T47D (cell line): ENCODE measurements at regions not wholly inside any gene's neighbourhood (a gene's known extent, or its start where the extent isn't known, plus 50 kb on each side); places are given as distances from the start of the nearest gene placed in this dataset.

Source experiments
- DNase-seq, 2 experiments: peaks; one replicate each; pipeline versions ENCODE4 v3.0.0 to v3.0.0-alpha.2; 2011 to 2012; ENCODE audit warnings: low read depth in 1 of 2, low spot score in 1 of 2
- JUND ChIP-seq: IDR thresholded peaks from 2 replicates; pipeline ENCODE4 v1.6.1; 2012; ENCODE audit warnings: low read depth
- in situ Hi-C: cut with HindIII; loops from 2 replicates; pipeline ENCODE4 v1.10.0; 2016; ENCODE audit warnings: low sequenced_read_pairs, low pct_unique_long_range_greater_than_20kb

GRCh38 chr15:85959611-85960010 is 120.1 kb upstream of the AGBL1 start:
- DNase-seq, result no peak
- in situ Hi-C loops, result no loop called here
- TF ChIP-seq JUND, result no peak

GRCh38 chr15:85960381-85960780 is 119.3 kb upstream of the AGBL1 start:
- DNase-seq, result no peak
- in situ Hi-C loops, result no loop called here
- no peak for TF ChIP-seq JUND

GRCh38 chr15:85961821-85962220 is 117.8 kb upstream of the AGBL1 start:
- no peak for TF ChIP-seq JUND
- DNase-seq, result no peak
- in situ Hi-C loops, result no loop called here

DNA sequence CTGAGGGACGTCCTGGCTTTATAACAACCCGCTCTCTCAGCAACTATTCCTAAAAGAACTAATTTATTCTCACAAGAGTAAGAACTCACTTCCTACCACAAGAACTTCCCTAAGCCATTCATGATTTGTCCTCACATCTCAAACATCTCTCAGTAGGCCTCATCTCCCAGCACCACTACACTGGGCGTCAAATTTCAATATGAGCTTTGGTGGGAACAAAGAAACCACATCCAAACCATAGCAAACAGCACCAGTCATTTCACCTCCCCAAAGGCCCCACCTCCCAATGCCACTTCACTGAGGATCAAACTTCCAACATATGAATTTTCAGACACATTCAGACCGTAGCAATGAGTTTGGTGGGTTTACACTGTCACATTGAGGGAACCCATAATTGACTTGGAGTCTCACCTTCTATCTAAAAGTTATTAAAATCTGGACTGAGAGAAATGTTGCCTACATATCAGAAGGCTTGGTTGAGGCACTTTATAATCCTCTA is 116.4 kb upstream of the AGBL1 start:
- in situ Hi-C loops, result no loop called here
- no peak for TF ChIP-seq JUND
- no peak for DNase-seq

DNA sequence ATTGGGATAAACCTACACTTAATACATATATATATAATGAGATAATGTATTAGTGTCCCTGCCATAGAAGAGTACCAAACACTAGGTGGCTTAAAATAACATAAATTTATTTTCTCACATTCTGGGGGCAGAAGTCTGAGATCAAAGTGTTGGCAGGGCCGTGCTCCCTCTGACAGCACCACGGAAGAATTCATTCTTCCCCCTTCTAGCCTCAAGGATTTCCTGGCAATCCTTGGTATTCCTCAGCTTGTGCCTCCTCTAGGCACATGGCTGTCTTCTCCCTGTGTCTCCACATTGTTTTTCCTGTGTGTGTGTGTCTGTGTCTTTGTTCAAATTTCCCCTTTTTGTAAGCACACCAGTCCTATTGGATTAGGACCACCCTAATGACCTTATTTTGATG is 115.2 kb upstream of the AGBL1 start:
- in situ Hi-C loops, result no loop called here
- no peak for TF ChIP-seq JUND
- DNase-seq, result no peak

- in situ Hi-C loops, result no loop called here
- no peak for DNase-seq
These were observed 112.1 kb upstream of the AGBL1 start for GRCh38 chr15:85967553-85967952.

DNA sequence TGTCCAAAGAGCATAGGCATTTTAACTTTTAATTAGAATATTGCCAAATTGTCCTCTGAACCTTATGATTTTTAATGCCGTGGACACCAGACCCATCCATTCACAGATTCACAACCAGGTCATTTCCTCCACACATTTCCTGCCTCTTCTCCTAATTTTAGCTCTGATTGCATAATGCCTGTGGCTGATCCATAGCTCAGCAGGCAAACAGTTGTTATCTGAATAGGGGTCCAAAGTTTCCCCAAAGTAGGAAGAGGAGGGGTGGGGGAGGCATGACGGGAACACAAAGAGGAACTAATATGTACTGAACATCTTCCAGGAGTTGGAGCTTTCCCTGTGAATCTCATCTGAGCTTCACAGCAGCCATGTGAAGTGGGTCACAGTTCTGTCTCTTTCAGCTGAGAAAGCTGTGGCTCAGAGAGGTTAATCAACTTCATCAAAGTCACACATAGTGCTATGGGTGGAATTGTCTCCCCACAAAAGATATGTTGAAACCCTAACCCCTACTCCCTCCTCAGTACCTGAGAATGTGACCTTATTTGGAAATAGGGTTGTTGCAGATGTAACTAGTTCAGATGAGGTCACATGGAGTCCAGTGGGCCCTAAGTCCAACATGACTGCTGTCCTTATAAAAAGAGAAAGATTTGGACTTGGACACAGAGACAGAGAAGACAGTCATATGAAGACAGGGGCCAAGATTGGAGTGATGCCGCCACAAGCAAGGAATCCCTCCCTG is 106.7 kb upstream of the AGBL1 start:
- in situ Hi-C loops, result no loop called here
- DNase-seq, result no peak
- no peak for TF ChIP-seq JUND

More at GRCh38 chr15:85967553-85967952, 112.1 kb upstream of the AGBL1 start:
- TF ChIP-seq JUND, result no peak

- TF ChIP-seq JUND, result no peak
- no peak for DNase-seq
- in situ Hi-C loops, result no loop called here
These were observed 105.9 kb upstream of the AGBL1 start for GRCh38 chr15:85973584-85974347.

GRCh38 chr15:85974348-85974705 is 105.3 kb upstream of the AGBL1 start:
- in situ Hi-C loops, result no loop called here
- TF ChIP-seq JUND, result no peak
- DNase-seq, result no peak

GRCh38 chr15:85974742-85975141 is 104.9 kb upstream of the AGBL1 start:
- in situ Hi-C loops, result no loop called here
- TF ChIP-seq JUND, result no peak
- no peak for DNase-seq

- no peak for TF ChIP-seq JUND
- no peak for DNase-seq
- in situ Hi-C loops, result no loop called here
These were observed 103.6 kb upstream of the AGBL1 start for GRCh38 chr15:85976102-85976501.

GRCh38 chr15:85976986-85977385 is 102.7 kb upstream of the AGBL1 start:
- no peak for DNase-seq
- no peak for TF ChIP-seq JUND
- in situ Hi-C loops, result no loop called here

DNA sequence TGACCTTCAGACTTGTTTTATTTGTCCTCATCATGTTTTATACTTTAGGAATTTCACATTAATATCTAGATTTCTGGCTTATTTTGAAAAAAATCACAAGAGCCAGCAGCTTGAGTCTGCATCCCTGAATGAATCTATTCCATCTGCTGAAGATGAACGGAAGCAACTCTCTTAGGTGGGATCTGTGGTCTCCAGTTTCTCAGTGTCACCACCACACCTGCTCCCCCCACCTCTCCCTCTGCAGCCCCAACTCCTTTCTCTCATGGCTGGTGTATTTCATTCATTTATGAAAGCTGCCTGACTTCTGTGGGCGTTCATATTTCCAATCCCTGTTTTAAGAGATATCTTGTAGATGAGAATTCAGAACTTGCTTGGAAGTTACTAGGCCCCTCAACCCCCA is 102.1 kb upstream of the AGBL1 start:
- in situ Hi-C loops, result no loop called here
- no peak for TF ChIP-seq JUND

More for the DNA sequence above, 102.1 kb upstream of the AGBL1 start:
- DNase-seq, result no peak
